Activated CD4-positive, CD25-positive, alpha-beta regulatory T cell treated with anti-CD3 and anti-CD28 coated beads, Interleukin-2, amount 50 U/mL, for 24 hours (primary cell): ENCODE measurements at regions not wholly inside any gene's neighbourhood (a gene's known extent, or its start where the extent isn't known, plus 50 kb on each side); places are given as distances from the start of the nearest gene placed in this dataset.
"Not testable (repeated sequence)": the region's sequence is repeated elsewhere in the genome, so short reads cannot be mapped to it uniquely, and the experiment has no call there.

Experiments used
- ATAC-seq, 2 donors: fragments of 150-1000 bp; cut with Tn5 transposase; one replicate each; pipeline ENCODE4 v1.10.0; 2021; ENCODE audit warnings: mild to moderate bottlenecking in 1 of 2, moderate library complexity in 1 of 2

- no peak for ATAC-seq
Observed at GRCh38 chr6:170192905-170193304, 98.0 kb downstream of the DLL1 start.

- not testable (repeated sequence) for ATAC-seq
Observed at GRCh38 chr6:170192101-170192500, 98.8 kb downstream of the DLL1 start.

- ATAC-seq: no peak
Observed at GRCh38 chr6:170190046-170190445, 100.8 kb downstream of the DLL1 start.

- ATAC-seq: no peak
Observed at GRCh38 chr6:170189236-170189635, 101.6 kb downstream of the DLL1 start.

- ATAC-seq: no peak
Observed at GRCh38 chr6:170188571-170189001, 102.3 kb downstream of the DLL1 start.

- no peak for ATAC-seq
Observed at GRCh38 chr6:170187669-170188566, 103.0 kb downstream of the DLL1 start.

- no peak for ATAC-seq
Observed at GRCh38 chr6:170186941-170187668, 103.8 kb downstream of the DLL1 start.

GRCh38 chr6:170186006-170186935 is 104.6 kb downstream of the DLL1 start:
- ATAC-seq: no peak

- no peak for ATAC-seq
Observed at GRCh38 chr6:170185175-170185978, 105.5 kb downstream of the DLL1 start.

- ATAC-seq: no peak
Observed at GRCh38 chr6:170184316-170184715, 106.6 kb downstream of the DLL1 start.

- no peak for ATAC-seq
Observed at GRCh38 chr6:170183521-170183920, 107.4 kb downstream of the DLL1 start.

GRCh38 chr6:170182781-170183120 is 108.1 kb downstream of the DLL1 start:
- ATAC-seq: no peak

GRCh38 chr6:170182093-170182780 is 108.6 kb downstream of the DLL1 start:
- no peak for ATAC-seq

GRCh38 chr6:170181338-170181690 is 109.6 kb downstream of the DLL1 start:
- no peak for ATAC-seq

- no peak for ATAC-seq
Observed at GRCh38 chr6:170180671-170181337, 110.1 kb downstream of the DLL1 start.

GRCh38 chr6:170179616-170180324 is 111.1 kb downstream of the DLL1 start:
- ATAC-seq: no peak

GRCh38 chr6:170178561-170179477 is 112.1 kb downstream of the DLL1 start:
- ATAC-seq: no peak

GRCh38 chr6:170177772-170178560 is 112.9 kb downstream of the DLL1 start:
- no peak for ATAC-seq
